ENCODE measurements at regions not wholly inside any gene's neighbourhood (a gene's known extent, or its start where the extent isn't known, plus 50 kb on each side); places are given as distances from the start of the nearest gene placed in this dataset.

GRCh38 chr1:36594023-36594422, 111.3 kb upstream of the CSF3R start:
- H3K27me3 Mint-ChIP-seq (ENCODE audit: low read depth, poor library complexity): peaks cover 53% of the 10 kb centered on the region

GRCh38 chr1:36591278-36591677, 108.6 kb upstream of the CSF3R start:
- TF ChIP-seq CTCF (IDR thresholded peaks at IDR 0.05): no peak
- Mint-ChIP-seq H3K36me3 (ENCODE audit: low read depth) (no peaks in the 10 kb centered on the region), H3K27me3 (ENCODE audit: low read depth, poor library complexity) (peaks cover 31% of the 10 kb centered on the region), H3K27ac (peak overlapping the region; percentile 85), H3K4me1 (peaks cover 70% of the 10 kb centered on the region), H3K4me3 (peak overlapping the region; percentile 36), H3K9me3 (peaks cover 5% of the 10 kb centered on the region)
- no peak for DNase-seq

More at GRCh38 chr1:36594023-36594422, 111.3 kb upstream of the CSF3R start:
- TF ChIP-seq CTCF (IDR thresholded peaks at IDR 0.05): no peak
- DNase-seq: no peak
- no peak overlapping the region for H3K4me3 Mint-ChIP-seq
- H3K27ac Mint-ChIP-seq: no peak overlapping the region
- no peaks in the 10 kb centered on the region for H3K36me3 Mint-ChIP-seq (ENCODE audit: low read depth)
- peaks cover 5% of the 10 kb centered on the region for H3K9me3 Mint-ChIP-seq
- peaks cover 49% of the 10 kb centered on the region for H3K4me1 Mint-ChIP-seq

- no peak for TF ChIP-seq CTCF (IDR thresholded peaks at IDR 0.05)
- H3K27me3 Mint-ChIP-seq (ENCODE audit: low read depth, poor library complexity): peaks cover 29% of the 10 kb centered on the region
- H3K27ac Mint-ChIP-seq: peak overlapping the region; percentile 85
- H3K9me3 Mint-ChIP-seq: peaks cover 5% of the 10 kb centered on the region
- H3K4me1 Mint-ChIP-seq: peaks cover 75% of the 10 kb centered on the region
- DNase-seq: no peak
- peak overlapping the region; percentile 36 for H3K4me3 Mint-ChIP-seq
- H3K36me3 Mint-ChIP-seq (ENCODE audit: low read depth): no peaks in the 10 kb centered on the region
These were observed 108.1 kb upstream of the CSF3R start for GRCh38 chr1:36590771-36591170.

- H3K9me3 Mint-ChIP-seq: peaks cover 2% of the 10 kb centered on the region
- no peak overlapping the region for H3K4me3 Mint-ChIP-seq
- H3K27ac Mint-ChIP-seq: no peak overlapping the region
- no peaks in the 10 kb centered on the region for H3K36me3 Mint-ChIP-seq (ENCODE audit: low read depth)
- H3K27me3 Mint-ChIP-seq (ENCODE audit: low read depth, poor library complexity): peaks cover 27% of the 10 kb centered on the region
- H3K4me1 Mint-ChIP-seq: peaks cover 77% of the 10 kb centered on the region
- DNase-seq: no peak
- no peak for TF ChIP-seq CTCF (IDR thresholded peaks at IDR 0.05)
These were observed 107.6 kb upstream of the CSF3R start for GRCh38 chr1:36590264-36590663.

GRCh38 chr1:36588972-36589371, 106.3 kb upstream of the CSF3R start:
- no peak for TF ChIP-seq CTCF (IDR thresholded peaks at IDR 0.05)
- Mint-ChIP-seq H3K4me1 (peaks cover 86% of the 10 kb centered on the region), H3K27ac (peak overlapping the region; percentile 92), H3K9me3 (no peaks in the 10 kb centered on the region), H3K27me3 (ENCODE audit: low read depth, poor library complexity) (peaks cover 20% of the 10 kb centered on the region), H3K36me3 (ENCODE audit: low read depth) (no peaks in the 10 kb centered on the region), H3K4me3 (peak overlapping the region; percentile 40)
- peak; percentile 47 for DNase-seq
